ENCODE measurements at regions not wholly inside any gene's neighbourhood (a gene's known extent, or its start where the extent isn't known, plus 50 kb on each side); places are given as distances from the start of the nearest gene placed in this dataset.

DNA sequence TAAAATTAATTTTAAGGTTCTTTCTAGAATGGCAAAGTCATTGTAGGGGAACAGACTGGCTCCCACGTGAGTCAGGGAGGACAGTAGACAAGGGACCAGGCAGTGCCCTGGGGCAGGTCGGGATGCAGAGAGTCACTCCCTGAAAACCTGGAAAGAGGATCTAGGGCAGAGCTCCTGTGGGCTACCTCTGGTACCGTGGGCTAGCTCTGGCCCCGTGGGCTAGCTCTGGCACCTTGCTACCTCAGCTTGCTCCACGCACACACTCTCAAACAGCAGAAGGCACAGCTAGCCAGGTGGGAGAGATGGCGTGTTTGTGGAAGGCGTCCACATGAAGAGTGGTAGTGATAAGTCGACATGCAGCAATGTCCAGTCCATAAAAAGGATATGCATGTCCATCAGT lies 66.7 kb upstream of the ARHGEF7 start:
- Histone ChIP-seq H3K9me3 (no peaks in the 10 kb centered on the region), H3K27ac (no peak overlapping the region), H3K36me3 (no peaks in the 10 kb centered on the region), H3K27me3 (peaks cover 4% of the 10 kb centered on the region), H3K4me3 (no peak overlapping the region), H3K4me1 (peaks cover 0 to 7% (median 0%) of the 10 kb centered on the region in 3 donors)
- ATAC-seq = no peak
- 84 to 90% methylated on average over 5 of the region's 8 CpGs for whole genome bisulfite sequencing, 2 donors (ENCODE audit: low coverage in 1 of 2)
- TF ChIP-seq EP300 (IDR thresholded peaks at IDR 0.05) = no peak
- no peak for TF ChIP-seq POLR2A (IDR thresholded peaks at IDR 0.05)
- TF ChIP-seq, protein P1, sequence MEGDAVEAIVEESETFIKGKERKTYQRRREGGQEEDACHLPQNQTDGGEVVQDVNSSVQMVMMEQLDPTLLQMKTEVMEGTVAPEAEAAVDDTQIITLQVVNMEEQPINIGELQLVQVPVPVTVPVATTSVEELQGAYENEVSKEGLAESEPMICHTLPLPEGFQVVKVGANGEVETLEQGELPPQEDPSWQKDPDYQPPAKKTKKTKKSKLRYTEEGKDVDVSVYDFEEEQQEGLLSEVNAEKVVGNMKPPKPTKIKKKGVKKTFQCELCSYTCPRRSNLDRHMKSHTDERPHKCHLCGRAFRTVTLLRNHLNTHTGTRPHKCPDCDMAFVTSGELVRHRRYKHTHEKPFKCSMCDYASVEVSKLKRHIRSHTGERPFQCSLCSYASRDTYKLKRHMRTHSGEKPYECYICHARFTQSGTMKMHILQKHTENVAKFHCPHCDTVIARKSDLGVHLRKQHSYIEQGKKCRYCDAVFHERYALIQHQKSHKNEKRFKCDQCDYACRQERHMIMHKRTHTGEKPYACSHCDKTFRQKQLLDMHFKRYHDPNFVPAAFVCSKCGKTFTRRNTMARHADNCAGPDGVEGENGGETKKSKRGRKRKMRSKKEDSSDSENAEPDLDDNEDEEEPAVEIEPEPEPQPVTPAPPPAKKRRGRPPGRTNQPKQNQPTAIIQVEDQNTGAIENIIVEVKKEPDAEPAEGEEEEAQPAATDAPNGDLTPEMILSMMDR (IDR thresholded peaks at IDR 0.05) = no peak
- TF ChIP-seq POLR2AphosphoS5 (IDR thresholded peaks at IDR 0.05) = no peak

DNA sequence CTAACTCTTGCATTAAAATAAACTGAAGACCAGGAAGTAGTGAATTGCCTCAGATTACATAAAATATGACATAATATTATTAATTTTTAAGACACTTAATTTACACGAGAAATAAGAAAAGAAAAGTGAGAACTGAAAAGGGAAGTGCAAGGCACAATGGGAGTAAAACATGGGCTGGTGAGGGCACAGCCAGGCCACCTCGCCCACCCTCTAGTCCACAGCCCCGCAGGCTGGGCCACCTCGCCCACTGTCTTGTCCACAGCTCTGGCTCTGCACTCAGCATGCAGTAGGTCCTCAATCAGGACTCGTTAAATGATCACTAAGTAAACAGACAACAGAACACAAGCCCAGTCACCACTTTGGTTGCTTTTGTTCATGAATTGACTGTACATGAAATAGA lies 67.8 kb upstream of the ARHGEF7 start:
- ATAC-seq = no peak

DNA sequence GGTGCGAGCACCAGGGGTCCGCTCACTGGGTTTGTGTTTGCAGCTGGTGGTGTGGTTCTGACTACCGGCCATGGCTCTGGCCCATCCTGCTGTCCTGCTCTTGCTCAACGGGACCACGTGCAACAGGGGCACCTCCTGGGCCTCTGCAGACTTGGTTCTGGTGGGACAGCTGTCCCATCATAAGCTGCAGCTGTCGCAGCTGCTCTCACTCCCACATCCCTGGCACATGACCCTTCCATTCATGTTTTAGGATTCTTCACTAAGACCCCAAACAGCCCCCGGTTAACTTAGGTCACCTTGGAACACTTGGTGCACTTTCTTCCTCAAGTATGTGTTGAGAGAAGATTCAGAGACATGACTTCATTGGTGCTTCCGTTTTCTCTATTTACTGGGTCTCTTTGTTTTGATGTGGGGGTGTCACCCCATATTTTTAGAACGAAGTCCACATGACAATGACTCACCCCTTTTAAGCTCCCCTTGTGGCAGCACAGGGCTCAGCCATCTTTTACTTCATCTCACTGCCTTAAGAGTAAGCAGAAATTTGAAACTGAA lies 68.4 kb upstream of the ARHGEF7 start:
- Histone ChIP-seq H3K9me3 (no peaks in the 10 kb centered on the region), H3K4me3 (no peak overlapping the region), H3K4me1 (peaks cover 0 to 7% (median 0%) of the 10 kb centered on the region in 3 donors), H3K27ac (no peak overlapping the region), H3K27me3 (peaks cover 16% of the 10 kb centered on the region), H3K36me3 (no peaks in the 10 kb centered on the region)
- TF ChIP-seq EP300 (IDR thresholded peaks at IDR 0.05) (no peak), POLR2AphosphoS5 (IDR thresholded peaks at IDR 0.05) (no peak), POLR2A (IDR thresholded peaks at IDR 0.05) (no peak)
- TF ChIP-seq, protein P1 (IDR thresholded peaks at IDR 0.05) = peak in 3 of 4 experiments; percentile 6 to 17 (median 14)
- peak; percentile 26 for ATAC-seq
- WGBS, 2 donors (ENCODE audit: low coverage in 1 of 2) = 48 to 77% methylated on average over 4 to 5 of the region's 9 CpGs

More for the DNA sequence above, 67.8 kb upstream of the ARHGEF7 start:
- Histone ChIP-seq H3K4me1 (peaks cover 0 to 7% (median 0%) of the 10 kb centered on the region in 3 donors), H3K27ac (no peak overlapping the region), H3K36me3 (no peaks in the 10 kb centered on the region), H3K9me3 (no peaks in the 10 kb centered on the region), H3K27me3 (peaks cover 10% of the 10 kb centered on the region), H3K4me3 (no peak overlapping the region)
- TF ChIP-seq POLR2A (IDR thresholded peaks at IDR 0.05) (no peak), EP300 (IDR thresholded peaks at IDR 0.05) (no peak), POLR2AphosphoS5 (IDR thresholded peaks at IDR 0.05) (no peak)
- TF ChIP-seq, protein P1 (IDR thresholded peaks at IDR 0.05) = no peak
- 77 to 88% methylated on average over 5 of the region's 5 CpGs for WGBS, 2 donors (ENCODE audit: low coverage in 1 of 2)

DNA sequence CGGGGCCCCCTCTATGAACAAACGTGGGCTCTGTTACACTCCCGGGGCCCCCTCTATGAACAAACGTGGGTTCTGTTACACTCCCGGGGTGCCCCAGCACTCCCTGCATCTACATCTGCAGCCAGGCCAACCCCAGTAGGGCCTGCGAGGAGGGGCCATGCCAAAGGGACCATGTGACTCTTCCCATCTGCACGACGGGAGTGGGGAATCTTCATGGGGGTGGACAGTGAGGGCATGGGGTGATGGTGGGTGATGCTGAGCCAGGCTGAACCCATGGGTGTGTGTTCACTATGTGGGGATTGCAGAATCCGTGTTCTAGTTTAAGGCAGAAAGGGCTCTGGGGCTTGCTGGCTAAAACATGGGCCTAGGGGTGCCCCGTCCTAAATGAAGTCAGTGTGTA lies 69.9 kb upstream of the ARHGEF7 start:
- Histone ChIP-seq H3K9me3 (no peaks in the 10 kb centered on the region), H3K36me3 (no peaks in the 10 kb centered on the region), H3K4me3 (no peak overlapping the region), H3K27me3 (peaks cover 21% of the 10 kb centered on the region), H3K27ac (no peak overlapping the region), H3K4me1 (peaks cover 0 to 4% (median 0%) of the 10 kb centered on the region in 3 donors)
- ATAC-seq = no peak
- no peak for TF ChIP-seq EP300 (IDR thresholded peaks at IDR 0.05)
- TF ChIP-seq POLR2AphosphoS5 (IDR thresholded peaks at IDR 0.05) = no peak
- TF ChIP-seq, protein P1 (IDR thresholded peaks at IDR 0.05) = no peak
- no peak for TF ChIP-seq POLR2A (IDR thresholded peaks at IDR 0.05)
- 80 to 100% methylated on average over 1 to 2 of the region's 10 CpGs for WGBS, 2 donors (ENCODE audit: low coverage in 1 of 2)

DNA sequence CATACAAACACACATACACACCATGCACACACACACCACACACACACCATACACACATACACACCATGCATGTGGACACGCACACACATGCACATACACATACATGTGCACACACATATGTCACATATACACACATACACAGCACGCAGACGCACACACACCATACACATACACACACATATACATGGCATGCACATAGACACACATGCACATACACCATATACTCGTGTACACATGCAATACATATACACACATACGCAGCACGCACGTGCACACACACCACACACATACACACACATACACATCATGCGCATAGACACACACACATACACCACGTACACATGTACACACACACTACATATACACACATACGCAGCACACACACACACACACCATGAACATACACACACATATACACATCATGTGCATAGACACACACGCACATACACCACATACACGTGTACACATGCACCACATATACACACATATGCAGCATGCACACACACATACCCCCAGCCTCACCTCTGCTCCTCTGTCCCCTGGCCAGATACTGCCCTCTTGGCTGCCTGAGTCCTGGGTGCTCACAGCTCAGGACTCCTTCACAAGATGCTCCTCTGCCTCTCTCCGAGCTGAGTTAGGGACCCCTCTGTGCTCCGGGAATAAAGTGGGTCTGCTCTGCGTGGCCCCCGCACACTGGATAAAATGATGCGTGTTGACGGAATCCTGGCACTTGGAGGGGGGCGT lies 70.9 kb upstream of the ARHGEF7 start:
- WGBS, 2 donors (ENCODE audit: low coverage in 1 of 2) = 93 to 97% methylated on average over 12 to 16 of the region's 19 CpGs
- Histone ChIP-seq H3K4me1 (no peaks in the 10 kb centered on the region), H3K4me3 (no peak overlapping the region), H3K27me3 (peaks cover 26% of the 10 kb centered on the region), H3K36me3 (no peaks in the 10 kb centered on the region), H3K9me3 (no peaks in the 10 kb centered on the region), H3K27ac (no peak overlapping the region)
- no peak for ATAC-seq
- TF ChIP-seq EP300 (IDR thresholded peaks at IDR 0.05) = no peak
- no peak for TF ChIP-seq POLR2A (IDR thresholded peaks at IDR 0.05)
- TF ChIP-seq, protein P1 (IDR thresholded peaks at IDR 0.05) = no peak
- no peak for TF ChIP-seq POLR2AphosphoS5 (IDR thresholded peaks at IDR 0.05)

All from gastroesophageal sphincter (tissue), 4 donors.